Right lobe of liver (tissue), 6 donors: ENCODE measurements at regions not wholly inside any gene's neighbourhood (a gene's known extent, or its start where the extent isn't known, plus 50 kb on each side); places are given as distances from the start of the nearest gene placed in this dataset.
"Not testable (repeated sequence)": the region's sequence is repeated elsewhere in the genome, so short reads cannot be mapped to it uniquely, and the experiment has no call there.

ENCODE experiments used
- ATAC-seq, 4 donors: fragments of 200-7000 bp; cut with Tn5 transposase; one replicate each; pipeline ENCODE4 v1.9.1; 2020; ENCODE audit warnings: mild to moderate bottlenecking in 4 of 4, moderate library complexity in 4 of 4
- DNase-seq, 3 donors: peaks; one replicate each; pipeline ENCODE4 v3.0.0-alpha.2; 2020
- H3K27ac ChIP-seq, 3 donors: fragments of 200-600 bp; one replicate each; pipeline ENCODE4 v1.8.0; 2022
- H3K27me3 ChIP-seq, 2 donors: fragments of 200-600 bp; one replicate each; pipeline ENCODE4 v1.8.0; 2022
- H3K36me3 ChIP-seq, 4 donors: fragments of 200-600 bp; sonication (generic) in 1 of 4; one replicate each; pipeline versions ENCODE4 v1.5.1 to v1.8.0; 2017 to 2022; ENCODE audit warnings: control low read depth in 1 of 4
- H3K4me1 ChIP-seq, 4 donors: fragments of 200-600 bp; sonication (generic) in 1 of 4; one replicate each; pipeline versions ENCODE4 v1.5.1 to v1.8.0; 2017 to 2022; ENCODE audit warnings: control low read depth in 1 of 4
- H3K4me3 ChIP-seq, 3 donors: fragments of 200-600 bp; one replicate each; pipeline ENCODE4 v1.8.0; 2022
- H3K9me3 ChIP-seq, 4 donors: fragments of 200-600 bp; sonication (generic) in 1 of 4; one replicate each; pipeline versions ENCODE4 v1.5.1 to v1.8.0; 2017 to 2022; ENCODE audit warnings: control low read depth in 1 of 4
- CTCF ChIP-seq, 4 donors: fragments of 200-600 bp in 3 of 4; fragments of 450-650 bp in 1 of 4; IDR thresholded peaks; one replicate each; pipeline versions ENCODE4 v1.5.1 to v1.8.0; 2016 to 2022; ENCODE audit warnings: antibody characterized with exemption in 4 of 4, mild to moderate bottlenecking in 2 of 4
- POLR2A ChIP-seq: fragments of 450-650 bp; IDR thresholded peaks from one replicate; pipeline ENCODE4 v1.6.1; 2017; ENCODE audit warnings: antibody characterized with exemption, mild to moderate bottlenecking
- WGBS: methylation state at CpG from one replicate; pipeline ENCODE4 v1.1.6; 2018; ENCODE audit warnings: low coverage, low lambda C conversion rate; ENCODE audit not compliant: insufficient coverage; ENCODE audit errors: missing lambda C conversion rate; 5-methylcytosine and 5-hydroxymethylcytosine counted together
- intact Hi-C, 2 donors: fragments of 100-400 bp; cut with DNase I; formaldehyde crosslinking; loops; one replicate each; pipeline versions ENCODE4 v1.11.2 to v1.14.1; 2022
- donor health status: DM: no; HTN: yes; CAD: no.
- donor health status: DM: no; HTN: no; CAD: no.
- donor health status: DM: no; HTN: no; CAD: no.
- donor health status: DM: no; HTN: yes; CAD: no.
- donor health status: DM: no; HTN: yes; CAD: no.

GRCh38 chr16:16972831-16973230 lies 497.9 kb downstream of the XYLT1 start:
- H3K9me3 ChIP-seq = no peaks in the 10 kb centered on the region
- H3K27ac ChIP-seq = no peak overlapping the region
- no peaks in the 10 kb centered on the region for H3K36me3 ChIP-seq
- ATAC-seq = no peak
- no peaks in the 10 kb centered on the region for H3K4me1 ChIP-seq
- WGBS = 52% methylated on average over 4 of the region's 4 CpGs
- no peak for TF ChIP-seq POLR2A
- no peak for TF ChIP-seq CTCF (IDR thresholded peaks at IDR 0.05)
- no peak for DNase-seq
- H3K4me3 ChIP-seq = no peak overlapping the region
- intact Hi-C loops = no loop called here
- no peaks in the 10 kb centered on the region for H3K27me3 ChIP-seq

GRCh38 chr16:16973707-16974591 lies 496.8 kb downstream of the XYLT1 start:
- Histone ChIP-seq H3K4me1 (no peaks in the 10 kb centered on the region), H3K9me3 (no peaks in the 10 kb centered on the region), H3K36me3 (no peaks in the 10 kb centered on the region), H3K27me3 (no peaks in the 10 kb centered on the region), H3K4me3 (no peak overlapping the region), H3K27ac (no peak overlapping the region)
- intact Hi-C loops = no loop called here
- ATAC-seq (no peak), DNase-seq (no peak)
- WGBS = 48% methylated on average over 10 of the region's 10 CpGs
- TF ChIP-seq POLR2A (no peak), CTCF (IDR thresholded peaks at IDR 0.05) (no peak)

- TF ChIP-seq CTCF (IDR thresholded peaks at IDR 0.05) (no peak), POLR2A (no peak)
- Histone ChIP-seq H3K9me3 (no peaks in the 10 kb centered on the region), H3K4me3 (no peak overlapping the region), H3K36me3 (no peaks in the 10 kb centered on the region), H3K27ac (no peak overlapping the region), H3K27me3 (no peaks in the 10 kb centered on the region), H3K4me1 (no peaks in the 10 kb centered on the region)
- DNase-seq (no peak), ATAC-seq (no peak)
- 75% methylated on average over 3 of the region's 4 CpGs for WGBS
- intact Hi-C loops = no loop called here
Observed at GRCh38 chr16:16982614-16983013, 488.1 kb downstream of the XYLT1 start.

GRCh38 chr16:16983582-16983981 lies 487.2 kb downstream of the XYLT1 start:
- Histone ChIP-seq H3K27me3 (no peaks in the 10 kb centered on the region), H3K9me3 (no peaks in the 10 kb centered on the region), H3K27ac (no peak overlapping the region), H3K36me3 (no peaks in the 10 kb centered on the region), H3K4me1 (no peaks in the 10 kb centered on the region), H3K4me3 (no peak overlapping the region)
- intact Hi-C loops = no loop called here
- no peak for TF ChIP-seq CTCF (IDR thresholded peaks at IDR 0.05)
- no peak for TF ChIP-seq POLR2A
- DNase-seq = no peak
- 65% methylated on average over 5 of the region's 7 CpGs for WGBS
- ATAC-seq = no peak

- DNase-seq, H3K36me3 ChIP-seq, H3K27me3 ChIP-seq, H3K9me3 ChIP-seq, ATAC-seq, H3K4me3 ChIP-seq, H3K4me1 ChIP-seq, intact Hi-C loops, H3K27ac ChIP-seq: not testable (repeated sequence)
- WGBS = 88% methylated on average over 21 of the region's 21 CpGs
Observed at GRCh38 chr16:16984091-16984490, 486.7 kb downstream of the XYLT1 start.
